A673 (cell line): ENCODE measurements at regions not wholly inside any gene's neighbourhood (a gene's known extent, or its start where the extent isn't known, plus 50 kb on each side); places are given as distances from the start of the nearest gene placed in this dataset.

Experiments used
- BruUV-seq: library from RNA; stranded (reverse); fragments of 400-500 nt; replicated peaks from 2 replicates; lab custom pipeline; 2021; lab: Mats Ljungman, UMichigan
- CTCF ChIA-PET: fragments of 300-600 bp; sonication (Branson Sonifier 250); formaldehyde crosslinking; loops from one replicate; lab custom pipeline; 2022; ENCODE audit warnings: antibody characterized with exemption; lab: Charles Lee
- POLR2A ChIA-PET: fragments of 300-600 bp; sonication (Branson Sonifier 250); formaldehyde crosslinking; loops from one replicate; lab custom pipeline; 2022; ENCODE audit warnings: antibody characterized with exemption; ENCODE audit not compliant: low non-redundant PET; lab: Charles Lee
- DNase-seq: peaks from one replicate; pipeline ENCODE4 v3.0.0-alpha.2; 2015; ENCODE audit warnings: low spot score
- H3K27ac ChIP-seq: fragments of 200-600 bp; sonication (generic); 2 replicates; pipeline ENCODE4 v1.5.1; 2016; ENCODE audit warnings: mixed run types, low read depth, mild to moderate bottlenecking, mixed read lengths, antibody characterized with exemption, low read length; ENCODE audit not compliant: poor library complexity, severe bottlenecking
- H3K27me3 ChIP-seq: fragments of 200-600 bp; sonication (generic); replicated peaks from 2 replicates; pipeline ENCODE4 v1.6.1; 2017; ENCODE audit warnings: mixed run types, low read depth, mild to moderate bottlenecking, mixed read lengths, antibody characterized with exemption, low read length; ENCODE audit not compliant: insufficient read depth, poor library complexity
- H3K36me3 ChIP-seq: fragments of 200-600 bp; sonication (generic); 2 replicates; pipeline ENCODE4 v1.6.1; 2016; ENCODE audit warnings: mixed run types, mild to moderate bottlenecking, mixed read lengths, antibody characterized with exemption, low read length; ENCODE audit not compliant: insufficient read depth, poor library complexity, severe bottlenecking
- H3K4me1 ChIP-seq: fragments of 200-600 bp; sonication (generic); 2 replicates; pipeline ENCODE4 v1.6.1; 2017; ENCODE audit warnings: mixed run types, mild to moderate bottlenecking, mixed read lengths, antibody characterized with exemption, low read length; ENCODE audit not compliant: insufficient read depth, poor library complexity, severe bottlenecking
- H3K4me3 ChIP-seq: fragments of 200-600 bp; sonication (generic); 2 replicates; pipeline ENCODE4 v1.5.1; 2016; ENCODE audit warnings: low read depth, mixed run types, mild to moderate bottlenecking, mixed read lengths, low read length; ENCODE audit not compliant: poor library complexity, severe bottlenecking
- H3K9me3 ChIP-seq: fragments of 200-600 bp; sonication (generic); 2 replicates; pipeline ENCODE4 v1.6.1; 2016; ENCODE audit warnings: mixed run types, low read depth, mild to moderate bottlenecking, mixed read lengths, antibody characterized with exemption, low read length; ENCODE audit not compliant: poor library complexity, severe bottlenecking
- CTCF ChIP-seq: fragments of 300-800, 200-600 bp; sonication (generic); conservative IDR thresholded peaks from 2 replicates; pipeline ENCODE4 v1.5.1; 2017; ENCODE audit warnings: low read depth, mild to moderate bottlenecking, antibody characterized with exemption, low read length, moderate library complexity, mixed read lengths
- EZH2 ChIP-seq: fragments of 200-600 bp; sonication (generic); IDR thresholded peaks from 2 replicates; pipeline ENCODE4 v1.6.1; 2017; ENCODE audit warnings: borderline replicate concordance, low read depth, mild to moderate bottlenecking, mixed read lengths, antibody characterized with exemption, low read length; ENCODE audit not compliant: poor library complexity, severe bottlenecking
- intact Hi-C: fragments of 100-400 bp; cut with micrococcal nuclease; formaldehyde crosslinking; loops from one replicate; pipeline ENCODE4 v1.10.0; 2022; ENCODE audit not compliant: unreplicated experiment

DNA sequence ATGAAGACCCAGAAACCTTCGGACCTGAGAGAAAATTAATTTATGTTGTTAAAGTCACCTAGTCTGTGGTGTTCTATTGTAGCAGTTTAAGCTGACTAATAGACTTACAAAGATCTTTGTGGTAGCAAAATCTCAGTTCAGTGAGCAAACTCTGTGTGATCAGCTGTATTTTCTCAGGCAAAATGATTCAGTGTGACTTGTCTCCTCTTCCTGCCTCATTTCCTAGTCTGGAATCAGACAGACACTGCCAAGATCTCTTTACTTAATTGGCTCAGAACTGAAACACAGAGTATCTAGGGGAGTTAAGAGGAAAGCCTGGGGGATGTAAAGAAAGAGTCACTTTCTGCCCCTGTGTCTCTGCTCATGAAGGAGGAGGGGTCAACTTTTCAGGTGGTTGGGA, 564.7 kb downstream of the KCNA4 start:
- POLR2A ChIA-PET, result no interaction called here
- DNase-seq, result no peak
- Histone ChIP-seq H3K36me3 (no peaks in the 10 kb centered on the region), H3K4me3 (no peak overlapping the region), H3K27ac (no peak overlapping the region), H3K9me3 (no peaks in the 10 kb centered on the region), H3K4me1 (no peaks in the 10 kb centered on the region), H3K27me3 (peaks cover 5% of the 10 kb centered on the region)
- BruUV-seq, result no TSS peak
- CTCF ChIA-PET, result no interaction called here
- no peak for TF ChIP-seq CTCF
- no peak for TF ChIP-seq EZH2
- intact Hi-C loops, result no loop called here

DNA sequence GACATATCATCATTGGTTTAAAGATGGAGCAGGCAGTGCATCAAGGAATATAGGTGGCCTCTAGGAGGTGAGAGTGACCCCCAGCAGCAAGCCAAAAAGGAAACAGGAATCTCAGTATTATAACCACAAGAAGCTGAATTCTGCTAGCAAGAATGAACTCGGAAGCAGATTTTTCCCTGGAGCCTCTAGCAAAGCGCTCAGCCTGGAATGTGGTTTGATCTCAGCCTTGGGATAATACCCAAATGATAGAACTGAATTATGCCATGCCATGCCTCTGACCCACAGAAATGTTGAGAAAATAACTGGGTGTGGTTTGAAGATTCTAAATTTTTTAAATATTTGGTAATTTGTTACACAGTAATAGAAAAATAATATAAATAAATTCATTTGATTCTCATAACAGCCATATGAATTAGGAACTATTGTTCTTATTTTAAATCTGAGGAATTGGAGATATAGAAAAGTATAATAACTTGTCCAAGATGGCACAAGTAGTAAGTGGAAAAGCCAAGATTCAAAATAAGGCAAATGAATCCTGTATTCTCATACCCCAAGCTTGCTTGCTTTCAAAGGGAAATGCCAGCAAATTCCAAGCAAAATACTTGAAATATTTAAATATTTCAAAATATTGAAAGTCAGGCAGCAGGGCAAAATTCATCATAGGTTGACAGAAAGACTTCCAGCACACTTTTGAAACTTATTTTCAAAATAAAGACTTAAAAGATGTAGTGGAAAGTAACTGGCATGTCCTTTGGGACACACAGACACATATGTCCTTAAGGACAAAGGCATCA, 567.4 kb downstream of the KCNA4 start:
- Histone ChIP-seq H3K9me3 (no peaks in the 10 kb centered on the region), H3K27ac (no peak overlapping the region), H3K4me3 (no peak overlapping the region), H3K36me3 (no peaks in the 10 kb centered on the region), H3K27me3 (peaks cover 5% of the 10 kb centered on the region), H3K4me1 (no peaks in the 10 kb centered on the region)
- CTCF ChIA-PET, result interaction anchor here (0.6 to 1.8 kb wide), 2 partner anchors 694 to 749 kb away, joined by 3 to 9 read pairs; no protein-coding TSS in a partner anchor
- TF ChIP-seq EZH2 (no peak), CTCF (no peak)
- intact Hi-C loops, result no loop called here
- DNase-seq, result no peak
- no TSS peak for BruUV-seq
- POLR2A ChIA-PET, result no interaction called here

DNA sequence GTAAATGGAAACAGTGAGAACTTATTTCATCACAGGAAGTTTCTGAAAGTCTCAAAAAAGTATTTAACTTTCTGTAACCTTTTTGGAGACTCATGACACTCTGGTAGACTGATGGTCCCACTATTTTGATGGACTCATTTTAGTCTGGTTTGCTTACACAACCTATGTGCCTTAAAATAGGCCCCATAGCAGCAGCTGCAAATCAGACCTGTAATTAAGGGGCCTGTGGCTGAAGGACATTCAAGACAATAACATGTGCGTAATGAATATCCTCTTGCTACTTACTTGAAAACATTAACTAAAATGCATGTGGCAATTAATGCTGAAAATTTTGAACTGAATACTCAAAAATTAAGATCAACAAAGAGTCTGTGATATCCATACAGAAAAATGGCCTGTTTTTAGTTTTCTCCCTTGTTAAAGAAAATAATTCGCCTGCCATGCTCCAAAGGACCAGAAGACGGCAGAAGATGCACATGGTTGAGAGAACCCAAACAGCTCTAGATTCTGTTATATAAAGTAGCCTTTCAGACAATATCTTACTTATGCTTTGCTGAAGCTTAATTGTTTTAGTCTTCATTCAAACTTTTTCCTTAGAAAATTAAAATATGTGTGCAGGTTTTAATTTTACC, 568.5 kb downstream of the KCNA4 start:
- CTCF ChIA-PET, result interaction anchor here (0.5 to 1.8 kb wide), 5 partner anchors 14 to 750 kb away, joined by 3 to 12 read pairs (median 7); no protein-coding TSS in a partner anchor
- no peaks in the 10 kb centered on the region for H3K4me1 ChIP-seq
- H3K27me3 ChIP-seq, result peaks cover 5% of the 10 kb centered on the region
- TF ChIP-seq CTCF (peak; percentile 56), EZH2 (no peak)
- H3K27ac ChIP-seq, result no peak overlapping the region
- no peaks in the 10 kb centered on the region for H3K36me3 ChIP-seq
- no peak overlapping the region for H3K4me3 ChIP-seq
- no TSS peak for BruUV-seq
- intact Hi-C loops, result loop anchor here (1.0 kb wide), 1 partner anchor 748 kb away; no protein-coding TSS in a partner anchor
- H3K9me3 ChIP-seq, result no peaks in the 10 kb centered on the region
- peak; percentile 44 for DNase-seq
- POLR2A ChIA-PET, result interaction anchor here (0.7 kb wide), 1 partner anchor 85 kb away, joined by 3 read pairs; no protein-coding TSS in a partner anchor
